OCI-M2 (cell line): ENCODE measurements at regions not wholly inside any gene's neighbourhood (a gene's known extent, or its start where the extent isn't known, plus 50 kb on each side); places are given as distances from the start of the nearest gene placed in this dataset.

Source experiments
- DNase-seq: peaks from one replicate; lab custom pipeline; 2025; ENCODE audit not compliant: unreplicated experiment; lab: John Stamatoyannopoulos, UW

DNA sequence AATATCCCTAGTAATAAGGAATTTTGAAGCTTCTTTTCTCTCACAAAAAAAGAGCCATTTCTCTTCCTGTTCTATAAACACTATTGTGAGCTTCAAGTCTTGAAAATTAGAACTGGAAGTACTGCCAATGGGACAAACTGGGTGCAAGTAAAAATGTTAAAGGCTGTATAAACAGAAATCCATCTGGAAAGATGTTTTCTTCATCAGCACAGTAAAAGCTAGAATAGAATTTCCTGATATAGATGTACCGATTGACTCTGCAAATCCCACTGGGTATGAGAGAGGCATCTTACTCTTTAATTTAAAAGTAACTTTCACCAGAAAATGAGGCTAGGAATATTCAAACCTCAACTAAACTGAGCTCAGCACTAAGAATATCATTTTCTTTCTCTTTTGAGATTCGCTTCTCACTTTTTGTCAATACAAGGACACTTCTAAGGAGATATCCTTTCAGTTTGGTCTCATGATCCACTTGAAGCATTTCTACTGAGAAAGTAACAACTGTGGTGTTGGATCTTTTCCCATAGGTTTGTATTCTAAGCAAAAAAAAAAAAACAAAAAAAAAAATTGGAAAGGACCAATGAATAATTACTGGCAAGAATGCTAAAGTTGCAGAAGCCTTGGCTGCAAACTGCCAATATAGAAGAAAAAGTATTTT, 169.0 kb upstream of the PRDM1 start:
- DNase-seq = no peak

- no peak for DNase-seq
Measured at GRCh38 chr6:105911106-105911629, 175.0 kb upstream of the PRDM1 start.

- DNase-seq = no peak
Measured at GRCh38 chr6:105909106-105909505, 177.0 kb upstream of the PRDM1 start.

DNA sequence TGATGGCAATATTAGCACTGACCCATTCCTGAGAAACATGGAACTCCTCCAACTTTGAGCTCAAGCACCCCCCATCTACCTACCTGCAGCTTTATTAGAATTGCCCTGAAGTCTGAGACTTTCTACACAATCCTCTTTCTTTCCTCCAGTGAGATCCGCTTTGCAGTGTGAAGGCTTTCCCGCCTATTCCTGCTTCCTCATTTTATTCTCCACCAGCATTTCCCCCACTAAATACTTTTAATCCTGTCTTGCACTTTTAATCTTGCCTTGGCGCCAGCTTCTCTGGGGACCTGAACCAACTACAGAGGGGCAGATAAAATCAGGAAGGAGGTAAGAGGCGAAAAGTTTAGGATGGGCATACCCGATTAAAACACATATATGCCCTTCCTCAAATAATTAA, 178.1 kb upstream of the PRDM1 start:
- DNase-seq = no peak

DNA sequence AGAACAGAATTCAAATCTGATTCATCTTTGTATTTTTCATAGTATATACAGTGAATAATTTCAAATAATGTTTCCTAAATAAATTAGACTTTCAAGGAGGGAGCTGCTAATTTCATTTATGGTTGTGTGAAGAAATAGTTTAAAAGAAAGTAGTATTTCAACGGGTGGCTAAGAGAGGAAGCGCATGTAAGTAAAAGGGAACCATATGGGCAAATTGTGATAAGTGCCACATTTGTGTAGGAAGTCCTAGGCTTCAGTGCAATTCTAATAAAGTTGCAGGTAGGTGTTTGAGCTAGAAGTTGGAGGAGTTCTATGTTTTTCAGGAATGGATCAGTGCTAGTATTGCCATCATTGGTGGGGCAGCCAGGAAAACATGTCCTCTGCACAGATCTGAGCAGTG, 178.8 kb upstream of the PRDM1 start:
- no peak for DNase-seq

- DNase-seq = no peak
Measured at GRCh38 chr6:105902401-105903031, 183.6 kb upstream of the PRDM1 start.

DNA sequence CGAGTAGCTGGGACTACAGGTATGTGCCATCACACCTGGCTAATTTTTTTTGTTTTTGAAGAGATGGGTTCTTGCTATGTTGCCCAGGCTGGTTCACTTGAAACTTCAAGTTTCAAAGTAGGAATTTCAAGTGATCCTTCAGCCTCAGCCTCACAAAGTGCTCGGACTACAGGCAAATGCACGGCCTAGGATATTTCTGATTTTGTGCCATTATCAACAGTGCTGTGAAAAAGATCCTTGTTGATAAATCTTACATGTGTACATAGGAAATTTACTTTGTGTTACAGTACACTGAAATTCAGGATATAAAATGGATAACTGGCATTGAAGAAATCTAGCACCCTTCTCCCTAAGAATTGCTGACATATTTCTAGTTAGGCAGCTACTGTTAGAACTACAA, 184.6 kb upstream of the PRDM1 start:
- no peak for DNase-seq

DNA sequence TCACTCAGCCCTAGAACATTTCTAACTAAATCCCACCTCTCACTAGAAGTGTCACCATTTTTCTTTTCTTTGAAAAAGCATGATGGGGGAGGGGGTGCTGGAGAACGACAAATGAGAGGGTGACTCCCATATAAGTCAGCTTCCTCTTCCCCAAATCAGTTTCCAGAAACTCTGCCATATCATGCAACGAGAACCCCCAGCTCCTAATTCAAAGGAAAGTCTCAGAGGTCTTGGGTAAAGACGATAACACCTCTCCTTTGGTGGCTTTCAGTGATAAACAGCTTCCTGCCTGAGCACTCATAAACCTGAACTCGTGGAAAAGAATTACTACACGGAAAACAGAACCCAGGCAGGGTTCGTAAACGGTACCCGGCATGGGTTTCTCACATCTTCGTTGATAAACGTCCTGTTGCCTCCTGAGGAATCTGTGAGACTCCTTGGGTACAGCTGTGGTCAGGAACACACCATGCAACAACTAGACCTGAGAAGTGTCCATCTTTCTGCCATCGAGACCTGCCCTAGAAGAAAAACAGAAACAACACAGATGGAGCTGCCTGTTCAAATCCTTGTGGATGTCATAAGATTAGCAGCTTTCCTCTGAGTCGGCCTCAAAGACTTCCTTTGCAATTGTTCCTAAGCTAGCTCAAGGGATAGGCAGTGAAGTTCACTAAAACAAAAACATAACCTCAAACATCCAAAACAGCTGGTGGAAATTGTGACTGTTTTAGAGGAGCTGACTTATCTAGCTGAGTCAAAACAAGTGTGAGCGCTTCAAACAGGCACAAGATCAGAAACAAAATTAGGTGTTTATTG, 185.8 kb upstream of the PRDM1 start:
- DNase-seq = peak; percentile 90

DNA sequence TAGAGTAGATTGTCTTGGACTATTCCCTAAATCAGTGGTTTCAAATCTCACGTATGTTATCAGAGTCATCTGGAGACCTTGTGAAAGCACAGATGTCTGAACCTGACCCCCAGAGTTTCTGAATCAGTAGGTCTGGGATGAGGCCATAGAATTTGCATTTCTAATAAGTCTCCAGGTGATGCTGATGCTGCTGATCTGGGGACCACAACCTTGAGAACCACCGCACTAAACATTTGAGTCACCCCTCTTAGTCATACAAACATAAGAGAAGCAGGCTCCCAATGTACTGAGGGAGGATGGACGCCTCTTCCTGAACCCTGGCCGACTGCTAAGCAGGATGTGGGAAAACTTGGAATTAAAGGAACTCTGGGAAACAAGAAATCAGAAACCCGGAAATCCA, 187.8 kb upstream of the PRDM1 start:
- DNase-seq = no peak

GRCh38 chr6:105897131-105897530, 189.0 kb upstream of the PRDM1 start:
- no peak for DNase-seq

GRCh38 chr6:105896821-105897095, 189.4 kb upstream of the PRDM1 start:
- DNase-seq = no peak

DNA sequence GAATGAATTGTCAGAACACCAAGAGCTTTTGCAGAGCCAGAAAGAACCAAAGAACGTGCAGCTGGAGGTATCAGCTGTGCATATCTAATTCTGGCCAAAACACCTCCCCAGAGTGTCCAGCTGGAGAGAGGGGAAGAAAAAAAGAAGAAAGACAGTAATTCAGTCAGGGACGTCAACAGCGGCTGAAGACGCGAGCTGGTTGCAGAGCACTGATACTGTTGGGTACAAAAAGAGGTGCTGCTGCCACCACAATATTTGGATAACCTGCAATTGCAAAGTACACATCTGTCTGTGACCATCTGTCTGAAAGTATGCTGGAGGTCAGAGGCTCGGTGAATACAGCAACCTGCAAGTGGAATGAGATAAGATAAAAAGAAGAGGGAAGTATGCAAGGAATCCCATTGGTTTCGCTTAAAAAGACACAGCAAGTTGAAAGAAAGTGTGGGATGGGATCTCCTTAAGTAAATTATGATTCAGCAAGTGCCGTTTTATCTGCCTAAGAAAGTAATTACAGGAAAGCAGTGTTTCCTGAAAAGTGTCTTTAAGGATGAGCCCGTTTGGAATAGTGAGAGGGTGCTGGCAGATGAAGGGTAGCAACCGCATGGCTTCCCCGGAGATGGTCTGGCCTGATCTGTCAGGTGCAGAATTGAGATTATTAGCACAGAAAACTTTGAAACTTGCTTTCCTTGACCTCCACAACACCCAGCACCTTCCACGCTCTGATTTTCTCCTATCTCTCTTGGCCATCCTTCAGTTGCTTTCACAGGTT, 189.9 kb upstream of the PRDM1 start:
- no peak for DNase-seq

DNA sequence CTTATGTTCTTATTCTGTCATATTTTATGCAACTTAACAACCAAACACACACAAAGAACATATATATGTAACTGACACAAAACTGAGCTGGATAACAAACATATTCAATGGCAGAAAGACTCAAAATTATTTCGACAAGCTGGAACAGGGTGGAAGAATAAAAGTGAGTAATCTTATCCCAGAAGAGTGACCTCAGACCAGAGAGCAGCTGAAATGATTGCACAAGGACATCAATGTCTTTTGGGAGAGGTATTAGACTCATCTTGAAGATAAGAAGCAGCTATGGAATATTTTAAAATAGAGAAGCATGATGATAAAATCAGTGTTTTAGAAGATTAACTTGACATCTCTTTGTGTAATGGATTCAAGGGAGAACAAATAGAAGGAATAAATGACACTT, 191.6 kb upstream of the PRDM1 start:
- no peak for DNase-seq

DNA sequence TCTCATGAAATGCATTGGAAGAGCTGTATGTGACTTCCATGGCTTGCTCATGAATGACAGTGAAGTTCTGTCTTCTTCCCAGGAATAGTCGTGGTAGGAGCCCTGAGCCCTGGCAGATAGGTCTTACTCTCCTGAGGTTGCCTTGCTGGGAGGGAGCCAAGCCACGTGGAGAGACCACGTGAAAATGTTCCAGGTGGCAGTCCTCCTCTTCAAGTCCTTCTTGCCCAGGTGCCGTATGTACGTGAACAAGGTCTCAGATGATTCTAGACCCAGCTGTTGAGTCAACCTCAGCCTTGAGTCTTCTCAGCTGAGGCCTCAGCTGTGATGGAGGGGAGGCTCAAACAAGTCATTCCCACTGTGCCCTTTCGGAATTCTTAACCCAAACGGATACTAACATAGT, 192.4 kb upstream of the PRDM1 start:
- DNase-seq = no peak

GRCh38 chr6:105892577-105893262, 193.4 kb upstream of the PRDM1 start:
- peak; percentile 40 for DNase-seq

DNA sequence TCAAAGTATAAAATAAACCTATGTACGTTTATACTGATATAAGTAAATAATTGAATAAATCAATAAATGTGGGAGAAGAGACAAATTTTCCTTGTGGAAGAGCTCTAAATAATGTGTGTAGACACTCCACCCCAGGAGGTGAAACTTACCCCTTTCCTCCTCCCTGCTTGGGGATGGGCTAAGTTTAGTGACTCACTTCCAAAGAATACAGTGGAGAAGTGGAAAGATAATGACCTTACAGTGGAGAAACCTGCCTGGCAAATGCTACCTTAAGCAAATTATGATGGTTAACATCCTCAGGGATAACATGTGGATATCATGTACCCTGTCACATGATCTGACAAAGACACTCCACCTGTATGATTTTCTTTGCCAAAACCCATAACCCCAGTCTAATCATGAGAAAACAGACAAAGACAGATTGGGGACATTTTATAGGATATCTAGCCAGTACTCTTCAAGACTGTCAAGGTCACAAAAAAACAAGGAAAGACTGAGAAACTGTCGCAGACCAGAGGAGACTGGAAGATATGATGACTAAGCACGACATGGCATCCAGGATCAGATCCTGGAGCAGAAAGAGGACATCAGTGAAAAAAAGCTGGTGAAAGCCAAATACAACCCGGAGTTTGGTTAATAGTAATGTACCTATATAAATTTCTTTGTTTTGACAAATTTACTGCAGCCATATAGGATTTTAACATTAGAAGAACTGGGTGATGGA, 195.5 kb upstream of the PRDM1 start:
- DNase-seq = no peak

- DNase-seq = no peak
Measured at GRCh38 chr6:105889902-105890301, 196.2 kb upstream of the PRDM1 start.

- DNase-seq = no peak
Measured at GRCh38 chr6:105886814-105887544, 199.2 kb upstream of the PRDM1 start.

- DNase-seq = no peak
Measured at GRCh38 chr6:105886066-105886813, 199.9 kb upstream of the PRDM1 start.
